ENCODE measurements at regions not wholly inside any gene's neighbourhood (a gene's known extent, or its start where the extent isn't known, plus 50 kb on each side); places are given as distances from the start of the nearest gene placed in this dataset.

GRCh38 chr14:49447540-49448107 is 138.6 kb downstream of the RPS29 start:
- H3K4me1 ChIP-seq (ENCODE audit: insufficient read depth, low read length, severe bottlenecking), result no peaks in the 10 kb centered on the region
- H3K9ac ChIP-seq (ENCODE audit: low read length), result no peak overlapping the region
- no peaks in the 10 kb centered on the region for H3F3A ChIP-seq (ENCODE audit: insufficient read depth, low read length)
- no peak overlapping the region for H2AFZ ChIP-seq (ENCODE audit: low read length)
- H3K79me2 ChIP-seq (ENCODE audit: insufficient read depth, low read length), result no peaks in the 10 kb centered on the region
- no peak overlapping the region for H3K4me2 ChIP-seq (ENCODE audit: low read length)
- no peaks in the 10 kb centered on the region for H3K9me3 ChIP-seq (ENCODE audit: low read length)
- H3K27me3 ChIP-seq (ENCODE audit: insufficient read depth, low read length), result no peaks in the 10 kb centered on the region
- no peak overlapping the region for H3K27ac ChIP-seq (ENCODE audit: low read depth, low read length, poor library complexity, severe bottlenecking)
- H3K9me2 ChIP-seq (ENCODE audit: low read depth, low read length), result no peaks in the 10 kb centered on the region
- TF ChIP-seq, protein P1, sequence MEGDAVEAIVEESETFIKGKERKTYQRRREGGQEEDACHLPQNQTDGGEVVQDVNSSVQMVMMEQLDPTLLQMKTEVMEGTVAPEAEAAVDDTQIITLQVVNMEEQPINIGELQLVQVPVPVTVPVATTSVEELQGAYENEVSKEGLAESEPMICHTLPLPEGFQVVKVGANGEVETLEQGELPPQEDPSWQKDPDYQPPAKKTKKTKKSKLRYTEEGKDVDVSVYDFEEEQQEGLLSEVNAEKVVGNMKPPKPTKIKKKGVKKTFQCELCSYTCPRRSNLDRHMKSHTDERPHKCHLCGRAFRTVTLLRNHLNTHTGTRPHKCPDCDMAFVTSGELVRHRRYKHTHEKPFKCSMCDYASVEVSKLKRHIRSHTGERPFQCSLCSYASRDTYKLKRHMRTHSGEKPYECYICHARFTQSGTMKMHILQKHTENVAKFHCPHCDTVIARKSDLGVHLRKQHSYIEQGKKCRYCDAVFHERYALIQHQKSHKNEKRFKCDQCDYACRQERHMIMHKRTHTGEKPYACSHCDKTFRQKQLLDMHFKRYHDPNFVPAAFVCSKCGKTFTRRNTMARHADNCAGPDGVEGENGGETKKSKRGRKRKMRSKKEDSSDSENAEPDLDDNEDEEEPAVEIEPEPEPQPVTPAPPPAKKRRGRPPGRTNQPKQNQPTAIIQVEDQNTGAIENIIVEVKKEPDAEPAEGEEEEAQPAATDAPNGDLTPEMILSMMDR (IDR thresholded peaks at IDR 0.05; ENCODE audit: low read length), result no peak
- no peak for TF ChIP-seq EZH2 (IDR thresholded peaks at IDR 0.05; ENCODE audit: borderline replicate concordance, low read length)
- no peaks in the 10 kb centered on the region for H4K20me1 ChIP-seq (ENCODE audit: insufficient read depth, low read length)
- no peaks in the 10 kb centered on the region for H3K36me3 ChIP-seq (ENCODE audit: insufficient read depth, low read length)
- no peak overlapping the region for H3K4me3 ChIP-seq (ENCODE audit: low read depth, low read length, poor library complexity, severe bottlenecking)

DNA sequence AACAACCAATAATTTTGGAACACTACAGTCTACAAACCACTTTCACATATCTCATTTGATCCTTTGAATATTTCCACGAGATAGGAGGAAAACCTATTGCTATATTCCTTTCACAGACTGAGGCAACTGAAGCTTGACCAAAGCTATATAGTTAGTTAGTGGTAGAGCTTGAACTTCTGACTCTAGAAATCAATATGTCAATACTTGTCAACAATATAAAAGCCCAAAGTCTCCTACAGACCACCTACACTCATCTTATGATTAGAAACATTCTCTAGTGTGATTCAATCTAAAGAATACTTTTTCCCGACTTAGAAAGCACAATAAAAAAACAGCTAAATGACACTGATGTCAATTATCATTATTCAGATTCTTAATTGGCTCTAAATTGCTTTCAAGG is 139.4 kb downstream of the RPS29 start:
- Histone ChIP-seq H3K9me3 (ENCODE audit: low read length) (no peaks in the 10 kb centered on the region), H3K9me2 (ENCODE audit: low read depth, low read length) (no peaks in the 10 kb centered on the region), H3K27me3 (ENCODE audit: insufficient read depth, low read length) (no peaks in the 10 kb centered on the region), H3K27ac (ENCODE audit: low read depth, low read length, poor library complexity, severe bottlenecking) (no peak overlapping the region), H4K20me1 (ENCODE audit: insufficient read depth, low read length) (no peaks in the 10 kb centered on the region), H3K4me1 (ENCODE audit: insufficient read depth, low read length, severe bottlenecking) (no peaks in the 10 kb centered on the region), H3K36me3 (ENCODE audit: insufficient read depth, low read length) (no peaks in the 10 kb centered on the region), H3K4me3 (ENCODE audit: low read depth, low read length, poor library complexity, severe bottlenecking) (no peak overlapping the region), H3F3A (ENCODE audit: insufficient read depth, low read length) (no peaks in the 10 kb centered on the region), H2AFZ (ENCODE audit: low read length) (no peak overlapping the region), H3K4me2 (ENCODE audit: low read length) (no peak overlapping the region), H3K79me2 (ENCODE audit: insufficient read depth, low read length) (no peaks in the 10 kb centered on the region), H3K9ac (ENCODE audit: low read length) (no peak overlapping the region)
- TF ChIP-seq, protein P1 (IDR thresholded peaks at IDR 0.05; ENCODE audit: low read length), result no peak
- TF ChIP-seq EZH2 (IDR thresholded peaks at IDR 0.05; ENCODE audit: borderline replicate concordance, low read length), result no peak

- Histone ChIP-seq H4K20me1 (ENCODE audit: insufficient read depth, low read length) (no peaks in the 10 kb centered on the region), H3K9me3 (ENCODE audit: low read length) (no peaks in the 10 kb centered on the region)
Measured at GRCh38 chr14:49438256-49438770, 147.9 kb downstream of the RPS29 start.

More at GRCh38 chr14:49438256-49438770, 147.9 kb downstream of the RPS29 start:
- H3K9ac ChIP-seq (ENCODE audit: low read length), result no peak overlapping the region
- no peaks in the 10 kb centered on the region for H3K9me2 ChIP-seq (ENCODE audit: low read depth, low read length)
- H3K36me3 ChIP-seq (ENCODE audit: insufficient read depth, low read length), result no peaks in the 10 kb centered on the region
- H3F3A ChIP-seq (ENCODE audit: insufficient read depth, low read length), result no peaks in the 10 kb centered on the region
- TF ChIP-seq, protein P1 (IDR thresholded peaks at IDR 0.05; ENCODE audit: low read length), result no peak
- TF ChIP-seq EZH2 (IDR thresholded peaks at IDR 0.05; ENCODE audit: borderline replicate concordance, low read length), result no peak
- H3K27me3 ChIP-seq (ENCODE audit: insufficient read depth, low read length), result no peaks in the 10 kb centered on the region
- no peaks in the 10 kb centered on the region for H3K79me2 ChIP-seq (ENCODE audit: insufficient read depth, low read length)
- no peak overlapping the region for H3K27ac ChIP-seq (ENCODE audit: low read depth, low read length, poor library complexity, severe bottlenecking)
- H3K4me1 ChIP-seq (ENCODE audit: insufficient read depth, low read length, severe bottlenecking), result no peaks in the 10 kb centered on the region
- no peak overlapping the region for H3K4me2 ChIP-seq (ENCODE audit: low read length)
- no peak overlapping the region for H3K4me3 ChIP-seq (ENCODE audit: low read depth, low read length, poor library complexity, severe bottlenecking)
- no peak overlapping the region for H2AFZ ChIP-seq (ENCODE audit: low read length)
